Motor neuron (in vitro differentiated cells): ENCODE measurements at regions not wholly inside any gene's neighbourhood (a gene's known extent, or its start where the extent isn't known, plus 50 kb on each side); places are given as distances from the start of the nearest gene placed in this dataset.

Experiments used
- ATAC-seq, 8 experiments: fragments of 200-7000 bp; cut with Tn5 transposase; replicated peaks in 6 of 8; 2 replicates each; pipeline ENCODE4 v1.8.0; 2021; ENCODE audit warnings: mild to moderate bottlenecking in 8 of 8, moderate library complexity in 8 of 8
- H3K27ac ChIP-seq, 2 donors: fragments of 250-450 bp; sonication (Bioruptor Pico); 2 replicates each; pipeline ENCODE4 v1.9.0; 2021; ENCODE audit warnings: antibody characterized with exemption in 2 of 2, mild to moderate bottlenecking in 2 of 2, moderate library complexity in 1 of 2
- H3K4me1 ChIP-seq, 2 donors: fragments of 250-450 bp; sonication (Bioruptor Pico); replicated peaks in 1 of 2; 2 replicates each; pipeline ENCODE4 v1.6.1; 2021; ENCODE audit warnings: antibody characterized with exemption in 2 of 2, mild to moderate bottlenecking in 2 of 2, moderate library complexity in 1 of 2
- H3K4me3 ChIP-seq, 5 donors: fragments of 250-450 bp; sonication (Bioruptor Pico); 2 replicates each; pipeline ENCODE4 v1.9.0; 2021; ENCODE audit warnings: antibody characterized with exemption in 5 of 5, mild to moderate bottlenecking in 5 of 5, moderate library complexity in 4 of 5
- WGBS, 10 experiments: fragments of 450-650 bp; shearing (Covaris generic); methylation state at CpG; one replicate each; pipeline ENCODE4 v1.0.0; 2022; 5-methylcytosine and 5-hydroxymethylcytosine counted together
- in situ Hi-C, 9 experiments: fragments of 400-800 bp; cut with MboI; loops; one replicate each; pipeline ENCODE4 v1.15.0; 2021; ENCODE audit warnings: low sequenced_read_pairs in 9 of 9, low pct_unique_long_range_greater_than_20kb in 2 of 9; ENCODE audit not compliant: unreplicated experiment in 9 of 9

- in situ Hi-C loops, result loop anchor here in 2 of 9 experiments (25.0 kb wide), 2 partner anchors 258 to 483 kb away; no protein-coding TSS in a partner anchor
- H3K4me1 ChIP-seq, result no peaks in the 10 kb centered on the region
These were observed 287.4 kb upstream of the ACTBL2 start for GRCh38 chr5:57770039-57770438.

DNA sequence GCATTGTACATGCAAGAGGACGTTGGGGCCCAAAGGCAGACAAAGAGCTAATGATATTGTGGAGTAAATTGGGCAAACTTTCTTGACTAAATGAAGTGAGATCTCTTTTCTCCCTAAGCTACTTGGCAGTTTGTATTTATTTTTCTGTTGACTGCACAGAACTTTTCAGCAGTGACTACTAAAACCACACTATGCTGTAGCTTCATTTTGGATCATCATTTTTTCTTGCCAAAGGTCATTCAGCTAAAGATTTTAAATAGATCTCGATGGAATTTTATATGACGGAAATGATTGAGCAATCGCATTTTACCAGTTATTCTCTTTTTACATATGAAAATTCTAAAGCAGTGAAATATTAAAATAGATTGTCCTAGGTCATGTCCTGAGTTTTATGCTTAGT, 286.1 kb upstream of the ACTBL2 start:
- 51 to 100% (median 89%) methylated on average over 2 to 4 of the region's 4 CpGs; no CpG with 5 or more reads in 1 of the 10 experiments for WGBS, 10 experiments
- H3K4me3 ChIP-seq, result no peak overlapping the region
- H3K4me1 ChIP-seq, result no peaks in the 10 kb centered on the region
- no peak for ATAC-seq
- H3K27ac ChIP-seq, result no peak overlapping the region
- in situ Hi-C loops, result loop anchor here in 2 of 9 experiments (25.0 kb wide), 2 partner anchors 256 to 481 kb away; no protein-coding TSS in a partner anchor

More at GRCh38 chr5:57770039-57770438, 287.4 kb upstream of the ACTBL2 start:
- no peak for ATAC-seq
- 40 to 100% (median 87%) methylated on average over 1 to 2 of the region's 2 CpGs for WGBS, 10 experiments
- H3K27ac ChIP-seq, result no peak overlapping the region
- H3K4me3 ChIP-seq, result no peak overlapping the region

GRCh38 chr5:57764479-57765089, 282.0 kb upstream of the ACTBL2 start:
- Histone ChIP-seq H3K4me3 (no peak overlapping the region), H3K27ac (no peak overlapping the region), H3K4me1 (no peaks in the 10 kb centered on the region)
- no peak for ATAC-seq
- in situ Hi-C loops, result loop anchor here in 2 of 9 experiments (25.0 kb wide), 2 partner anchors 252 to 477 kb away; no protein-coding TSS in a partner anchor
- 0 to 90% (median 75%) methylated on average over 1 to 4 of the region's 4 CpGs for WGBS, 10 experiments

DNA sequence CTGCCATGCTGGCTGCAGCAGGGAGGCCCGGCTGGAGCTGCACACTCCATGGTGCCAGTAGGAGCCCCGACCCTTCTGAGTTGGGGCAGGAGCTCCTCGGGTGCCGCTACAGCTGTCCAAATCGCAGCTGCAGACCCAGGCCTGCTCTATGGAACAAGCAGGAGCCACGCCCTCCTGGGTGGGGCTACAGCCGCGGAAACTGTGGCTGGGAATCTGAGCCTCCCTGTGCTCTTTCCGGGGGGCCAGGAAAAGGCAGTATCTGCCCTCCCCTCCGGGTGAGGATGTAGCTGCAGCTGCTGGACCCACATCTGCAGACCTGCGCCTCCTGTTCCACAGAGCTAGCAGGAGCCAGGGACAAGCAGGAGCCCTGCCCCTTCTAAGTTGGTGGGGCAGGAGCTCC, 278.9 kb upstream of the ACTBL2 start:
- WGBS, 10 experiments, result 60 to 100% (median 80%) methylated on average over 1 to 4 of the region's 11 CpGs; no CpG with 5 or more reads in 5 of the 10 experiments
- no peak overlapping the region for H3K27ac ChIP-seq
- in situ Hi-C loops, result loop anchor here in 2 of 9 experiments (25.0 kb wide), 2 partner anchors 249 to 474 kb away; no protein-coding TSS in a partner anchor
- no peak for ATAC-seq
- no peak overlapping the region for H3K4me3 ChIP-seq
- no peaks in the 10 kb centered on the region for H3K4me1 ChIP-seq

DNA sequence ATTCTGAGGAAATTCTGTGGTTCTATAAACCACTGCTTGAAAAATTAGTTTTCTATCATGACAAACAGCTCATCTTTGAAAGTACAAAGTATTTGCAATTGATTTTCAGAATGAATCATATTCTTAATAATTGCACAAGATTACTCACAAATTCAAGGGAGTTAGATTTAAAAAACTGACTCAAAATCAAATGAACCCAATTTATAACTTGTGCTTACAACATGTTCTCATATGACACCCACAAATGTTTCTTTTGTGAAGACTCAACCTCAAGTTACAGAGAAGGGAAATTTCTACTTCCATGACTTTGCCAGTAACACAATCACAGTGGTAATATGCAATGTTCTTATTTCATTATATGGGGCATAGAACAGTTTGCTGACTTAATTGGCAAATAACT, 272.0 kb upstream of the ACTBL2 start:
- Histone ChIP-seq H3K4me3 (no peak overlapping the region), H3K4me1 (no peaks in the 10 kb centered on the region), H3K27ac (no peak overlapping the region)
- ATAC-seq, result peak in 1 of 8 experiments; percentile 41
- in situ Hi-C loops, result loop anchor here in 2 of 9 experiments (25.0 kb wide), 2 partner anchors 242 to 467 kb away; no protein-coding TSS in a partner anchor

DNA sequence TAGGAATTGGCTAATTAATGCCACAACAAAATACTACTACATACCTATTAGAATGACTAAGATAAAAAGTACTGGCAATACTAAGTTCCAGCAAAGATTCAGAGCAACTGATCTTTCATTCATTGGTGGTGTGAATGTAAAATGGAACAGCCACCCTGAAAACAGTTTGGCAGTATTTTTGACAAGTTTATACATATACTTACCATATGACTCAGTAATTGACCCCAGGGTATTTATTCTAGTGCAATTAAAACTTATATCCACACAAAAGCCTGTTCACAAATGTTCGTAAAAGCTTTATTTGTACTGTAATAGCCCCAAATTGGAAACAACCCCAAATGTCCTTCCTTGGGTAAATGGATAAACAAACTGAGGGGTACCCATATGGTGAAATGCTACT, 270.8 kb upstream of the ACTBL2 start:
- in situ Hi-C loops, result loop anchor here in 2 of 9 experiments (25.0 kb wide), 2 partner anchors 241 to 466 kb away; no protein-coding TSS in a partner anchor
- 22 to 100% (median 75%) methylated on average over 1 of the region's 1 CpG; no CpG with 5 or more reads in 2 of the 10 experiments for WGBS, 10 experiments
- Histone ChIP-seq H3K27ac (no peak overlapping the region), H3K4me1 (no peaks in the 10 kb centered on the region), H3K4me3 (no peak overlapping the region)
- ATAC-seq, result no peak

DNA sequence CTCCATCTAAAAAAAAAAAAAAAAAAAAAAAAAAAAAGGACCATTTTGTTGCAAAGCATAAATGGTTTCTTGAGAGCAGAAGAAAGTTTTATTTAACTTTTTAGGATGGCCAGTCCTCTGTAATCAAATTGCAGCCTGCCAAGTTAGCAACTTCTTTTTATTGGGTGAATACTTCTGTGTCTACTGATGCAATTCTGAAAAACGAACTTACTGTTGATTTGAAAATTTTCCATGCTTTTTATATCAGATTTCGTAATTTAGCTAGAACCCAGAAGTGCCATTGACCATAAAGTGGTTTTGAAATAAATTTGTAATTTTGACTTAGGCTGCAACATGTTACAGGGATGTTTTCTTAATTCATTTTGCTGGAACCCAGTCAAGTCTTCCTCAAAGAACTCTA, 269.1 kb upstream of the ACTBL2 start:
- no peak overlapping the region for H3K4me3 ChIP-seq
- WGBS, 10 experiments, result 0 to 64% (median 16%) methylated on average over 1 to 2 of the region's 2 CpGs
- ATAC-seq, result no peak
- no peak overlapping the region for H3K27ac ChIP-seq
- H3K4me1 ChIP-seq, result no peaks in the 10 kb centered on the region
- in situ Hi-C loops, result loop anchor here in 2 of 9 experiments (25.0 kb wide), 2 partner anchors 239 to 464 kb away; no protein-coding TSS in a partner anchor

- ATAC-seq, result no peak
- H3K27ac ChIP-seq, result no peak overlapping the region
- 43 to 100% (median 75%) methylated on average over 1 to 6 of the region's 9 CpGs; no CpG with 5 or more reads in 4 of the 10 experiments for WGBS, 10 experiments
- H3K4me1 ChIP-seq, result no peaks in the 10 kb centered on the region
- in situ Hi-C loops, result loop anchor here in 2 of 9 experiments (25.0 kb wide), 2 partner anchors 239 to 464 kb away; no protein-coding TSS in a partner anchor
- H3K4me3 ChIP-seq, result no peak overlapping the region
These were observed 268.3 kb upstream of the ACTBL2 start for GRCh38 chr5:57750891-57751290.

GRCh38 chr5:57750282-57750681, 267.7 kb upstream of the ACTBL2 start:
- Histone ChIP-seq H3K4me3 (no peak overlapping the region), H3K27ac (no peak overlapping the region), H3K4me1 (no peaks in the 10 kb centered on the region)
- 80 to 100% (median 93%) methylated on average over 1 to 5 of the region's 10 CpGs; no CpG with 5 or more reads in 4 of the 10 experiments for WGBS, 10 experiments
- no peak for ATAC-seq
- in situ Hi-C loops, result loop anchor here in 2 of 9 experiments (25.0 kb wide), 2 partner anchors 238 to 463 kb away; no protein-coding TSS in a partner anchor

DNA sequence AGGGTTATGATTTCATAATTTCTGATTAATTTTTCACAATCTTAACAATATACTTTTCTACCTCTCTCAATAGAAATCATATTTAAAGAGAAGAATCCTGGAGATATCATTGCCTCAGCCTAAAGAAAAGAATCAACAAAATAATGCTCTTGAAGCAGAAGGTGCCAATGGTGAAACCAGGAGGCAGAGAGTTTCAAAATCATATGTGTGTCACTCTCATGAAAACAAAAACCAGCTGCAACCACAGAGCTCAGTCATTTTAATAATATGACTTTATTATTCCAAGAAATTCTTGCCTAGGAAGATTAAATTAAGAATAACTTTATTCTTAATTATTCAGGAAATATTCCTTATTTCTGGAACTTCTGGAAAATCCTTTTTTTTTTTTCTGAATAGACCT, 266.8 kb upstream of the ACTBL2 start:
- in situ Hi-C loops, result no loop called here
- H3K27ac ChIP-seq, result no peak overlapping the region
- no peak overlapping the region for H3K4me3 ChIP-seq
- no peaks in the 10 kb centered on the region for H3K4me1 ChIP-seq
- no peak for ATAC-seq

DNA sequence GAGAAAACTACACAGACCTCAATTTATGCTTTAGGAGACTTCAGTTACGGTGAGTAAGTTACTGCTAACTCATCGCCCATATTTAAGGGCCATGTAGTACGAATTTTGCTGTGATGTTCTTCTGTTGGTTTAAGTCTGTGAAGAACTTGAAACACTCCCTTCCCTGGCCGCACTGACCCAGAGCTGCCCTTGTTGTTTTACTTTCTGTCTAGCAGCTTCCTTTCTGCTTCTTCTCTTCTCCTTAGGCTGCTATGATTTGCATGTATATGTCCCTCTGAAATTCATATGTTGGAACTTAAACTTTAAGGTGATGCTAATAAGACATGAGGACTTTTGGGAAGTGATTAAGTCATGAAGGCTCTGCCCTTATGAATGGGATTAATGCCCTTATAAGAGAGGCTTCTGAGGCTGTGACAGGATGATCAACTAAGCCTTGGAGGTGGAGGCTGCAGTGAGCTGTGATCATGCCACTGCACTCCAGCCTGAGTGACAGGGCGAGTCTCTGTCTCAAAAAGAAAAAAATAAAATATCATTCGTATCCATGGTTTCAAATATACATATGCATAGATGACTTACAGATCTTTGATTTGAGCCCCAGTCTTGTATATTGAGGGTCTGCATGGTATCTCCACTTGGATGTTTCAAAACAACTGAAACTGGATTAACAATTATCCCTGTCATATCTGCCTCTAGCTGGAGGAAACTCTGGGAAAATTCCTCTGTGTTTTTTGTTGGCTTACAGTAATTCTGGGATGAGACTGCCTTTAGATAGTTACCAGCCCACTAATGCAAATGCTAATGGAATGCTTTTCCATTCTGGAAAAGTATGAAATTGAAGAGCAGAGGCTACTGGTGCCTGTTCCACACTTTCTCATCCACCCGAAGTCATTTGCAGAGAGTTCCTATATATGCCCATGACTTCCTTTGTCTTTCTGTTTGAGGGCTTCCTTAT, 263.4 kb upstream of the ACTBL2 start:
- Histone ChIP-seq H3K27ac (no peak overlapping the region), H3K4me1 (no peaks in the 10 kb centered on the region), H3K4me3 (no peak overlapping the region)
- in situ Hi-C loops, result no loop called here
- ATAC-seq, result peak in 3 of 8 experiments; percentile 59 to 93 (median 93)
- WGBS, 10 experiments, result 60 to 100% (median 80%) methylated on average over 1 to 7 of the region's 7 CpGs

- no peak overlapping the region for H3K27ac ChIP-seq
- no peak overlapping the region for H3K4me3 ChIP-seq
- H3K4me1 ChIP-seq, result no peaks in the 10 kb centered on the region
- in situ Hi-C loops, result no loop called here
- ATAC-seq, result no peak
These were observed 262.4 kb upstream of the ACTBL2 start for GRCh38 chr5:57745029-57745428.

DNA sequence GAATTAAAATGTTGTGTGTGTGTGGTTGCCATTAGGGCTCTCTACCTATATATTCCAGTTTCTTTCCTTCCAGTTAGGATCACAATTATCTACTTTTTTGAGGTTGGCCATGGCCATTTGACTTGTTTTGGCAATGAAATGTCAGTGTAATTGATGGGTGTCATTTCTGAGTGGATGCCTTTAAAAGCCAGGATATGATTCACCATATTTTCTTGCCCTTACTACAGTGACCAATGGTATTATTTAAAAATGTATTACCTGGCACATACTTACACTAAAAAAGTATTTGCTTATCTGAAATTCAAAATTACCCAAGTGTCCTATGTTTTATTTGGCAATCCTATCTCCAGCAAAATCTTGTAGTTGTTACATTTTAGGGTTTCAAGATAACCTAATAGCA, 258.7 kb upstream of the ACTBL2 start:
- ATAC-seq, result no peak
- peaks cover 5 to 10% of the 10 kb centered on the region in 2 donors for H3K4me1 ChIP-seq
- no peak overlapping the region for H3K4me3 ChIP-seq
- in situ Hi-C loops, result no loop called here
- no peak overlapping the region for H3K27ac ChIP-seq
